ENCODE measurements at regions not wholly inside any gene's neighbourhood (a gene's known extent, or its start where the extent isn't known, plus 50 kb on each side); places are given as distances from the start of the nearest gene placed in this dataset.

GRCh38 chr5:52638732-52639131 is 149.0 kb upstream of the ITGA1 start:
- Histone ChIP-seq H3K36me3 (ENCODE audit: control insufficient read depth, insufficient read depth, low read length) (no peaks in the 10 kb centered on the region), H3K27me3 (ENCODE audit: control insufficient read depth, insufficient read depth, low read length) (no peaks in the 10 kb centered on the region), H3K4me3 (ENCODE audit: low read depth, low read length) (no peak overlapping the region)
- no peak for DNase-seq (ENCODE audit: low read depth)
- no peak for TF ChIP-seq CTCF (IDR thresholded peaks at IDR 0.05; ENCODE audit: insufficient read depth, low read length, poor library complexity, severe bottlenecking)

- DNase-seq (ENCODE audit: low read depth) = no peak
Measured at GRCh38 chr5:52648726-52649125, 139.0 kb upstream of the ITGA1 start.

GRCh38 chr5:52655163-52655562 is 132.6 kb upstream of the ITGA1 start:
- H3K4me3 ChIP-seq (ENCODE audit: low read depth, low read length) = no peak overlapping the region
- H3K36me3 ChIP-seq (ENCODE audit: control insufficient read depth, insufficient read depth, low read length) = no peaks in the 10 kb centered on the region
- TF ChIP-seq CTCF (IDR thresholded peaks at IDR 0.05; ENCODE audit: insufficient read depth, low read length, poor library complexity, severe bottlenecking) = no peak
- DNase-seq (ENCODE audit: low read depth) = no peak
- no peaks in the 10 kb centered on the region for H3K27me3 ChIP-seq (ENCODE audit: control insufficient read depth, insufficient read depth, low read length)

More at GRCh38 chr5:52648726-52649125, 139.0 kb upstream of the ITGA1 start:
- Histone ChIP-seq H3K4me3 (ENCODE audit: low read depth, low read length) (no peak overlapping the region), H3K36me3 (ENCODE audit: control insufficient read depth, insufficient read depth, low read length) (no peaks in the 10 kb centered on the region), H3K27me3 (ENCODE audit: control insufficient read depth, insufficient read depth, low read length) (no peaks in the 10 kb centered on the region)
- TF ChIP-seq CTCF (IDR thresholded peaks at IDR 0.05; ENCODE audit: insufficient read depth, low read length, poor library complexity, severe bottlenecking) = no peak

GRCh38 chr5:52656569-52657246 is 131.0 kb upstream of the ITGA1 start:
- H3K4me3 ChIP-seq (ENCODE audit: low read depth, low read length) = no peak overlapping the region
- DNase-seq (ENCODE audit: low read depth) = no peak
- no peaks in the 10 kb centered on the region for H3K36me3 ChIP-seq (ENCODE audit: control insufficient read depth, insufficient read depth, low read length)
- H3K27me3 ChIP-seq (ENCODE audit: control insufficient read depth, insufficient read depth, low read length) = no peaks in the 10 kb centered on the region
- TF ChIP-seq CTCF (IDR thresholded peaks at IDR 0.05; ENCODE audit: insufficient read depth, low read length, poor library complexity, severe bottlenecking) = no peak

- no peaks in the 10 kb centered on the region for H3K36me3 ChIP-seq (ENCODE audit: control insufficient read depth, insufficient read depth, low read length)
Measured at GRCh38 chr5:52657247-52657645, 130.5 kb upstream of the ITGA1 start.

More at GRCh38 chr5:52657247-52657645, 130.5 kb upstream of the ITGA1 start:
- Histone ChIP-seq H3K4me3 (ENCODE audit: low read depth, low read length) (no peak overlapping the region), H3K27me3 (ENCODE audit: control insufficient read depth, insufficient read depth, low read length) (no peaks in the 10 kb centered on the region)
- TF ChIP-seq CTCF (IDR thresholded peaks at IDR 0.05; ENCODE audit: insufficient read depth, low read length, poor library complexity, severe bottlenecking) = peak; percentile 27
- DNase-seq (ENCODE audit: low read depth) = no peak

Measured in kidney epithelial cell (primary cell).